GM23248 (cell line): ENCODE measurements at regions not wholly inside any gene's neighbourhood (a gene's known extent, or its start where the extent isn't known, plus 50 kb on each side); places are given as distances from the start of the nearest gene placed in this dataset.

Source experiments
- DNase-seq: peaks from one replicate; pipeline ENCODE4 v3.0.0-alpha.2; 2015
- H2AFZ ChIP-seq: fragments of 200-600 bp; sonication (generic); 2 replicates; pipeline ENCODE4 v1.6.1; 2016; ENCODE audit warnings: antibody characterized with exemption
- H3F3A ChIP-seq: fragments of 200-600 bp; sonication (generic); 2 replicates; pipeline ENCODE4 v1.6.1; 2016; ENCODE audit warnings: mild to moderate bottlenecking, antibody characterized with exemption, mixed run types; ENCODE audit not compliant: insufficient read depth
- H3K27ac ChIP-seq: fragments of 200-600 bp; sonication (generic); 2 replicates; pipeline ENCODE4 v1.5.1; 2016; ENCODE audit warnings: mild to moderate bottlenecking
- H3K27me3 ChIP-seq: fragments of 200-600 bp; sonication (generic); replicated peaks from 2 replicates; pipeline ENCODE4 v1.6.1; 2016; ENCODE audit warnings: mild to moderate bottlenecking; ENCODE audit not compliant: insufficient read depth
- H3K36me3 ChIP-seq: fragments of 200-600 bp; sonication (generic); 2 replicates; pipeline ENCODE4 v1.6.1; 2016; ENCODE audit warnings: low read depth, mild to moderate bottlenecking
- H3K4me1 ChIP-seq: fragments of 200-600 bp; sonication (generic); 2 replicates; pipeline ENCODE4 v1.6.1; 2016; ENCODE audit warnings: mild to moderate bottlenecking; ENCODE audit not compliant: insufficient read depth
- H3K4me2 ChIP-seq: fragments of 200-600 bp; sonication (generic); one replicate; pipeline ENCODE4 v1.6.1; 2016; ENCODE audit warnings: mild to moderate bottlenecking; ENCODE audit not compliant: unreplicated experiment
- H3K4me3 ChIP-seq: fragments of 200-600 bp; sonication (generic); 2 replicates; pipeline ENCODE4 v1.5.1; 2016; ENCODE audit warnings: mild to moderate bottlenecking
- H3K79me2 ChIP-seq: fragments of 200-600 bp; sonication (generic); 2 replicates; pipeline ENCODE4 v1.6.1; 2016; ENCODE audit warnings: mild to moderate bottlenecking; ENCODE audit not compliant: insufficient read depth
- H3K9ac ChIP-seq: fragments of 200-600 bp; sonication (generic); 2 replicates; pipeline ENCODE4 v1.6.1; 2016; ENCODE audit warnings: mild to moderate bottlenecking
- H3K9me2 ChIP-seq: fragments of 200-600 bp; sonication (generic); 2 replicates; pipeline ENCODE4 v1.6.1; 2016; ENCODE audit warnings: mixed run types, mild to moderate bottlenecking, moderate library complexity; ENCODE audit not compliant: insufficient read depth
- H3K9me3 ChIP-seq: fragments of 200-600 bp; sonication (generic); one replicate; pipeline ENCODE4 v1.6.1; 2017; ENCODE audit warnings: low read depth
- H4K20me1 ChIP-seq: fragments of 200-600 bp; sonication (generic); 2 replicates; pipeline ENCODE4 v1.6.0; 2016; ENCODE audit not compliant: insufficient read depth
- EZH2 ChIP-seq: fragments of 200-600 bp; sonication (generic); IDR thresholded peaks from 2 replicates; pipeline ENCODE4 v1.6.1; 2018; ENCODE audit warnings: antibody characterized with exemption, mild to moderate bottlenecking; ENCODE audit not compliant: insufficient read depth, poor library complexity, severe bottlenecking
- EZH2phosphoT487 ChIP-seq: fragments of 200-600 bp; sonication (generic); IDR thresholded peaks from 2 replicates; pipeline ENCODE4 v1.6.1; 2018; ENCODE audit warnings: antibody characterized with exemption, moderate library complexity, mild to moderate bottlenecking, low read depth; ENCODE audit not compliant: insufficient read depth
- WGBS, 2 experiments: methylation state at CpG; one replicate each; pipeline ENCODE4 v1.1.6; 2015 to 2017; ENCODE audit warnings: low lambda C conversion rate in 2 of 2, low coverage in 1 of 2; ENCODE audit errors: missing lambda C conversion rate in 2 of 2; 5-methylcytosine and 5-hydroxymethylcytosine counted together
- in situ Hi-C: fragments of 300-500 bp; cut with MboI; formaldehyde crosslinking; loops from 2 replicates; pipeline ENCODE4 v1.15.0; 2020

GRCh38 chr1:38336301-38336923 lies 289.8 kb upstream of the POU3F1 start:
- no peak overlapping the region for H3K4me2 ChIP-seq
- WGBS, 2 experiments = 56 to 57% methylated on average over 8 of the region's 8 CpGs
- no peak overlapping the region for H3K27ac ChIP-seq
- no peak overlapping the region for H3K4me3 ChIP-seq
- H2AFZ ChIP-seq = no peak overlapping the region
- H3K4me1 ChIP-seq = no peaks in the 10 kb centered on the region
- H3F3A ChIP-seq = no peaks in the 10 kb centered on the region
- H3K9ac ChIP-seq = no peak overlapping the region
- H3K9me3 ChIP-seq = no peaks in the 10 kb centered on the region
- H4K20me1 ChIP-seq = no peaks in the 10 kb centered on the region
- no peaks in the 10 kb centered on the region for H3K79me2 ChIP-seq
- no peak for TF ChIP-seq EZH2phosphoT487
- no peak for TF ChIP-seq EZH2
- no peaks in the 10 kb centered on the region for H3K36me3 ChIP-seq
- no peak for DNase-seq
- H3K9me2 ChIP-seq = no peaks in the 10 kb centered on the region
- no peaks in the 10 kb centered on the region for H3K27me3 ChIP-seq
- in situ Hi-C loops = no loop called here

GRCh38 chr1:38334930-38335592 lies 288.5 kb upstream of the POU3F1 start:
- Histone ChIP-seq H3K4me1 (no peaks in the 10 kb centered on the region), H3K27ac (no peak overlapping the region), H3K9me2 (no peaks in the 10 kb centered on the region), H2AFZ (no peak overlapping the region), H4K20me1 (no peaks in the 10 kb centered on the region), H3K4me3 (no peak overlapping the region), H3F3A (no peaks in the 10 kb centered on the region), H3K9me3 (no peaks in the 10 kb centered on the region), H3K79me2 (no peaks in the 10 kb centered on the region), H3K27me3 (no peaks in the 10 kb centered on the region), H3K4me2 (no peak overlapping the region), H3K36me3 (no peaks in the 10 kb centered on the region), H3K9ac (no peak overlapping the region)
- no peak for DNase-seq
- in situ Hi-C loops = no loop called here
- 12 to 14% methylated on average over 5 of the region's 5 CpGs for WGBS, 2 experiments
- no peak for TF ChIP-seq EZH2
- TF ChIP-seq EZH2phosphoT487 = no peak

GRCh38 chr1:38332649-38333310 lies 286.2 kb upstream of the POU3F1 start:
- Histone ChIP-seq H3K9me3 (no peaks in the 10 kb centered on the region), H3K9me2 (no peaks in the 10 kb centered on the region), H4K20me1 (no peaks in the 10 kb centered on the region), H3K4me1 (no peaks in the 10 kb centered on the region), H2AFZ (no peak overlapping the region), H3K36me3 (no peaks in the 10 kb centered on the region), H3K79me2 (no peaks in the 10 kb centered on the region), H3F3A (no peaks in the 10 kb centered on the region), H3K4me2 (no peak overlapping the region), H3K4me3 (no peak overlapping the region), H3K9ac (no peak overlapping the region), H3K27me3 (no peaks in the 10 kb centered on the region), H3K27ac (no peak overlapping the region)
- in situ Hi-C loops = no loop called here
- DNase-seq = no peak
- TF ChIP-seq EZH2 (no peak), EZH2phosphoT487 (no peak)
- 19 to 21% methylated on average over 7 of the region's 7 CpGs for WGBS, 2 experiments

- no peaks in the 10 kb centered on the region for H3K36me3 ChIP-seq
- H3K4me2 ChIP-seq = no peak overlapping the region
- no peaks in the 10 kb centered on the region for H3F3A ChIP-seq
- no peaks in the 10 kb centered on the region for H3K27me3 ChIP-seq
- TF ChIP-seq EZH2 (no peak), EZH2phosphoT487 (no peak)
- no peaks in the 10 kb centered on the region for H3K9me3 ChIP-seq
- H3K27ac ChIP-seq = no peak overlapping the region
- no peaks in the 10 kb centered on the region for H4K20me1 ChIP-seq
- H3K79me2 ChIP-seq = no peaks in the 10 kb centered on the region
- H2AFZ ChIP-seq = no peak overlapping the region
- 2 to 4% methylated on average over 2 of the region's 2 CpGs for WGBS, 2 experiments
- in situ Hi-C loops = no loop called here
- no peak for DNase-seq
- H3K9me2 ChIP-seq = no peaks in the 10 kb centered on the region
- no peak overlapping the region for H3K9ac ChIP-seq
- no peak overlapping the region for H3K4me3 ChIP-seq
- H3K4me1 ChIP-seq = no peaks in the 10 kb centered on the region
Measured at GRCh38 chr1:38331496-38332210, 285.1 kb upstream of the POU3F1 start.
